HCT116 (cell line): ENCODE measurements at regions not wholly inside any gene's neighbourhood (a gene's known extent, or its start where the extent isn't known, plus 50 kb on each side); places are given as distances from the start of the nearest gene placed in this dataset.
A peak's percentile ranks its signal among the peaks of the same experiment; 100 is the strongest.

Experiments
- ATAC-seq: fragments of 200-7000 bp; cut with Tn5 transposase; 2 replicates; pipeline ENCODE4 v1.9.1; 2020; ENCODE audit warnings: mild to moderate bottlenecking, moderate library complexity
- BruUV-seq: library from RNA; stranded (reverse); fragments of 400-500 nt; replicated peaks from 2 replicates; lab custom pipeline; 2021; lab: Mats Ljungman, UMichigan
- CTCF ChIA-PET: fragments of 300-600 bp; sonication (Branson Sonifier 250); formaldehyde crosslinking; loops from one replicate; lab custom pipeline; 2021; ENCODE audit warnings: antibody characterized with exemption; lab: Charles Lee
- POLR2A ChIA-PET: fragments of 300-600, 350-600 bp; sonication (Branson Sonifier 250); formaldehyde crosslinking; loops from one replicate; lab custom pipeline; 2021; ENCODE audit warnings: antibody characterized with exemption; lab: Charles Lee
- RAD21 ChIA-PET, 2 experiments: fragments of 300-600 bp; sonication (Branson Sonifier 250); formaldehyde crosslinking; loops; one replicate each; lab custom pipeline; 2023; ENCODE audit warnings: low total read pairs in 2 of 2; ENCODE audit not compliant: uncharacterized antibody in 2 of 2, unreplicated experiment in 2 of 2, low non-redundant PET in 1 of 2; lab: Charles Lee
- DNase-seq: peaks from one replicate; pipeline ENCODE4 v3.0.0-alpha.2; 2010; ENCODE audit warnings: low read depth, low spot score
- H2AFZ ChIP-seq: fragments of 200-600 bp; shearing (Covaris generic), sonication (generic); 2 replicates; pipeline ENCODE4 v1.6.1; 2017; ENCODE audit warnings: low read depth, mixed run types, mixed read lengths, antibody characterized with exemption, low read length; ENCODE audit not compliant: poor library complexity, severe bottlenecking
- H3K27ac ChIP-seq: 2 replicates; pipeline ENCODE4 v1.5.1; 2012; ENCODE audit warnings: low read depth, low read length
- H3K27me3 ChIP-seq: fragments of 200-600 bp; sonication (generic); 2 replicates; pipeline ENCODE4 v1.6.1; 2016; ENCODE audit warnings: mixed run types, low read length, mixed read lengths; ENCODE audit not compliant: insufficient read depth
- H3K36me3 ChIP-seq, 2 experiments: fragments of 200-500 bp in 1 of 2; fragments of 200-600 bp in 1 of 2; sonication (Bioruptor generic) in 1 of 2; sonication (generic) in 1 of 2; 2 replicates each; pipeline versions ENCODE4 v1.5.1 to v1.6.1; 2014 to 2016; ENCODE audit warnings: low read length in 2 of 2, inconsistent platforms in 1 of 2, mixed read lengths in 1 of 2, mixed run types in 1 of 2; ENCODE audit not compliant: insufficient read depth in 2 of 2, control insufficient read depth in 1 of 2
- H3K4me1 ChIP-seq, 2 experiments: fragments of 200-600 bp in 1 of 2; sonication (generic) in 1 of 2; 2 replicates each; pipeline versions ENCODE4 v1.5.1 to v1.6.1; 2012 to 2017; ENCODE audit warnings: low read length in 2 of 2, inconsistent platforms in 1 of 2, mild to moderate bottlenecking in 1 of 2, mixed read lengths in 1 of 2, mixed run types in 1 of 2, moderate library complexity in 1 of 2; ENCODE audit not compliant: insufficient read depth in 2 of 2, control insufficient read depth in 1 of 2
- H3K4me2 ChIP-seq: fragments of 200-600 bp; sonication (generic); 2 replicates; pipeline ENCODE4 v1.6.1; 2017; ENCODE audit warnings: mixed run types, low read length, mixed read lengths
- H3K4me3 ChIP-seq, 2 experiments: fragments of 200-600 bp in 1 of 2; sonication (generic) in 1 of 2; replicated peaks in 1 of 2; 2 replicates each; pipeline ENCODE4 v1.5.1; 2011 to 2016; ENCODE audit warnings: low read length in 2 of 2, control low read depth in 1 of 2, low read depth in 1 of 2, mild to moderate bottlenecking in 1 of 2, mixed read lengths in 1 of 2, mixed run types in 1 of 2
- H3K79me2 ChIP-seq: fragments of 200-600 bp; sonication (generic); 2 replicates; pipeline ENCODE4 v1.6.1; 2017; ENCODE audit warnings: mild to moderate bottlenecking, mixed run types, low read length, moderate library complexity, mixed read lengths; ENCODE audit not compliant: insufficient read depth
- H3K9ac ChIP-seq: fragments of 200-600 bp; sonication (generic); 2 replicates; pipeline ENCODE4 v1.6.1; 2016; ENCODE audit warnings: low read length, mixed read lengths
- H3K9me2 ChIP-seq: fragments of 200-600 bp; sonication (generic), shearing (Covaris generic); 2 replicates; pipeline ENCODE4 v1.6.1; 2017; ENCODE audit warnings: mixed run types, mild to moderate bottlenecking, moderate library complexity; ENCODE audit not compliant: insufficient read depth
- H3K9me3 ChIP-seq, 2 experiments: fragments of 200-500 bp in 1 of 2; fragments of 200-600 bp in 1 of 2; sonication (Bioruptor generic) in 1 of 2; sonication (generic) in 1 of 2; 2 replicates each; pipeline ENCODE4 v1.6.1; 2014 to 2017; ENCODE audit warnings: low read length in 2 of 2, mixed read lengths in 2 of 2, inconsistent platforms in 1 of 2, low read depth in 1 of 2, mild to moderate bottlenecking in 1 of 2, mixed run types in 1 of 2, moderate library complexity in 1 of 2; ENCODE audit not compliant: control insufficient read depth in 1 of 2, insufficient read depth in 1 of 2
- H4K20me1 ChIP-seq: fragments of 200-600 bp; sonication (generic), shearing (Covaris generic); 2 replicates; pipeline ENCODE4 v1.6.1; 2017; ENCODE audit warnings: mixed run types, mild to moderate bottlenecking, moderate library complexity; ENCODE audit not compliant: insufficient read depth
- CBX3 ChIP-seq: IDR thresholded peaks from 2 replicates; pipeline ENCODE4 v1.6.1; 2012; ENCODE audit warnings: low read depth
- CEBPB ChIP-seq: IDR thresholded peaks from 2 replicates; pipeline ENCODE4 v1.6.1; 2012; ENCODE audit warnings: low read depth
- ELF1 ChIP-seq: IDR thresholded peaks from 2 replicates; pipeline ENCODE4 v1.6.1; 2012; ENCODE audit warnings: low read depth, borderline replicate concordance
- EZH2 ChIP-seq: fragments of 200-600 bp; sonication (generic); IDR thresholded peaks from 2 replicates; pipeline ENCODE4 v1.6.1; 2017; ENCODE audit warnings: antibody characterized with exemption, mixed run types
- EZH2phosphoT487 ChIP-seq: fragments of 200-600 bp; IDR thresholded peaks from 2 replicates; pipeline ENCODE4 v1.6.1; 2018; ENCODE audit warnings: antibody characterized with exemption, borderline replicate concordance
- FOSL1 ChIP-seq: IDR thresholded peaks from 2 replicates; pipeline ENCODE4 v1.6.1; 2012; ENCODE audit warnings: low read depth
- JUND ChIP-seq: IDR thresholded peaks from 2 replicates; pipeline ENCODE4 v1.6.1; 2012
- MAX ChIP-seq: IDR thresholded peaks from 2 replicates; pipeline ENCODE4 v1.6.1; 2012
- POLR2A ChIP-seq: IDR thresholded peaks from 2 replicates; pipeline ENCODE4 v1.7.0; 2011; ENCODE audit warnings: borderline replicate concordance; ENCODE audit not compliant: insufficient read depth, insufficient read length; ENCODE audit errors: extremely low read depth
- POLR2AphosphoS5 ChIP-seq: IDR thresholded peaks from 2 replicates; pipeline ENCODE4 v1.6.1; 2011; ENCODE audit warnings: mild to moderate bottlenecking, low read depth, low read length, moderate library complexity
- REST ChIP-seq: IDR thresholded peaks from 2 replicates; pipeline ENCODE4 v1.6.1; 2012; ENCODE audit warnings: low read depth
- SIN3A ChIP-seq: IDR thresholded peaks from 2 replicates; pipeline ENCODE4 v1.6.1; 2012; ENCODE audit warnings: low read depth
- TCF7L2 ChIP-seq: IDR thresholded peaks from 2 replicates; pipeline ENCODE4 v1.7.0; 2011; ENCODE audit warnings: borderline replicate concordance, inconsistent platforms; ENCODE audit not compliant: insufficient read depth, insufficient read length; ENCODE audit errors: extremely low read depth
- ZFX ChIP-seq: fragments of 450-650 bp; IDR thresholded peaks from 2 replicates; pipeline ENCODE4 v1.6.1; 2017
- intact Hi-C: fragments of 100-400 bp; cut with micrococcal nuclease; formaldehyde crosslinking; loops from 2 replicates; pipeline ENCODE4 v1.10.0; 2022

GRCh38 chr2:181806039-181806392, 85.5 kb upstream of the ITPRID2 start:
- Histone ChIP-seq H3K9me2 (no peaks in the 10 kb centered on the region), H4K20me1 (no peaks in the 10 kb centered on the region), H3K4me2 (peak overlapping the region; percentile 49), H3K4me1 (peaks cover 65 to 74% of the 10 kb centered on the region in 2 experiments), H3K9ac (peak overlapping the region; percentile 57), H3K36me3 (peaks cover 0 to 6% of the 10 kb centered on the region in 2 experiments; a peak in 1 of 4 replicates), H3K79me2 (no peaks in the 10 kb centered on the region), H3K9me3 (no peaks in the 10 kb centered on the region), H3K4me3 (no peak overlapping the region), H3K27me3 (no peaks in the 10 kb centered on the region), H3K27ac (peak overlapping the region; percentile 98), H2AFZ (peak overlapping the region; percentile 49)
- intact Hi-C loops: no loop called here
- ATAC-seq (no peak), DNase-seq (no peak)
- POLR2A ChIA-PET: interaction anchor here (0.9 kb wide), 1 partner anchor 35 kb away, joined by 3 read pairs; no protein-coding TSS in a partner anchor
- TSS peak; percentile 1 for BruUV-seq
- TF ChIP-seq CBX3: no peak
- no peak for TF ChIP-seq EZH2
- TF ChIP-seq TCF7L2: no peak
- TF ChIP-seq EZH2phosphoT487: no peak
- TF ChIP-seq FOSL1: no peak
- no peak for TF ChIP-seq POLR2AphosphoS5
- TF ChIP-seq JUND: no peak
- TF ChIP-seq MAX: no peak
- no peak for TF ChIP-seq POLR2A
- TF ChIP-seq REST: no peak
- no peak for TF ChIP-seq ZFX
- no peak for TF ChIP-seq SIN3A
- TF ChIP-seq CEBPB: no peak
- no peak for TF ChIP-seq ELF1
- RAD21 ChIA-PET: no interaction called here
- CTCF ChIA-PET: interaction anchor here (1.7 kb wide), 1 partner anchor 149 kb away, joined by 4 read pairs; no protein-coding TSS in a partner anchor
